Left cardiac atrium (tissue), 4 donors: ENCODE measurements at regions not wholly inside any gene's neighbourhood (a gene's known extent, or its start where the extent isn't known, plus 50 kb on each side); places are given as distances from the start of the nearest gene placed in this dataset.

Experiments
- ATAC-seq, 2 donors: fragments of 200-7000 bp; cut with Tn5 transposase; one replicate each; pipeline ENCODE4 v1.9.1; 2020; ENCODE audit warnings: mild to moderate bottlenecking in 2 of 2, moderate library complexity in 2 of 2
- DNase-seq: peaks from one replicate; pipeline ENCODE4 v3.0.0-alpha.2; 2020
- intact Hi-C, 2 donors: fragments of 100-400 bp; cut with DNase I; formaldehyde crosslinking; loops; one replicate each; pipeline versions ENCODE4 v1.14.1 to v1.15.1; 2022 to 2023
- donor health status: DM: no; HTN: yes; CAD: no.
- donor health status: DM: no; HTN: yes; CAD: no; lungs with severe emphysema.
- donor health status: DM: yes; HTN: yes; CAD: no.
- donor health status: Dilated cardiomyopathy.

- ATAC-seq (no peak), DNase-seq (no peak)
- intact Hi-C loops = no loop called here
Measured at GRCh38 chr16:51039638-51040331, 111.3 kb downstream of the SALL1 start.

- intact Hi-C loops = no loop called here
- ATAC-seq (no peak), DNase-seq (no peak)
Measured at GRCh38 chr16:51035711-51036110, 115.4 kb downstream of the SALL1 start.

- ATAC-seq (peak in 1 of 2 donors; percentile 49), DNase-seq (no peak)
- intact Hi-C loops = no loop called here
Measured at GRCh38 chr16:51035110-51035498, 116.0 kb downstream of the SALL1 start.

- DNase-seq (no peak), ATAC-seq (no peak)
- intact Hi-C loops = no loop called here
Measured at GRCh38 chr16:51034481-51035109, 116.5 kb downstream of the SALL1 start.

- ATAC-seq = no peak
- intact Hi-C loops = no loop called here
- DNase-seq = no peak
Measured at GRCh38 chr16:51031598-51031997, 119.5 kb downstream of the SALL1 start.

- no peak for DNase-seq
- no peak for ATAC-seq
Measured at GRCh38 chr16:51030516-51030915, 120.6 kb downstream of the SALL1 start.

GRCh38 chr16:51025588-51026290 lies 125.3 kb downstream of the SALL1 start:
- intact Hi-C loops = no loop called here
- ATAC-seq (no peak), DNase-seq (no peak)

More at GRCh38 chr16:51030516-51030915, 120.6 kb downstream of the SALL1 start:
- intact Hi-C loops = no loop called here

- intact Hi-C loops = no loop called here
- ATAC-seq (no peak), DNase-seq (no peak)
Measured at GRCh38 chr16:51024703-51025102, 126.4 kb downstream of the SALL1 start.

GRCh38 chr16:51022955-51023354 lies 128.1 kb downstream of the SALL1 start:
- intact Hi-C loops = no loop called here
- DNase-seq (no peak), ATAC-seq (no peak)

GRCh38 chr16:51019617-51020016 lies 131.5 kb downstream of the SALL1 start:
- ATAC-seq = no peak
- intact Hi-C loops = no loop called here
- DNase-seq = no peak

GRCh38 chr16:51017969-51018368 lies 133.1 kb downstream of the SALL1 start:
- DNase-seq (no peak), ATAC-seq (no peak)
- intact Hi-C loops = no loop called here

GRCh38 chr16:51012396-51012795 lies 138.7 kb downstream of the SALL1 start:
- intact Hi-C loops = no loop called here
- no peak for DNase-seq

GRCh38 chr16:51010817-51011216 lies 140.3 kb downstream of the SALL1 start:
- ATAC-seq (no peak), DNase-seq (no peak)
- intact Hi-C loops = no loop called here

More at GRCh38 chr16:51012396-51012795, 138.7 kb downstream of the SALL1 start:
- ATAC-seq = no peak

GRCh38 chr16:51009813-51010212 lies 141.3 kb downstream of the SALL1 start:
- ATAC-seq (no peak), DNase-seq (no peak)
- intact Hi-C loops = no loop called here

- DNase-seq (no peak), ATAC-seq (no peak)
- intact Hi-C loops = no loop called here
Measured at GRCh38 chr16:51009359-51009758, 141.7 kb downstream of the SALL1 start.

- no peak for ATAC-seq
- intact Hi-C loops = no loop called here
- no peak for DNase-seq
Measured at GRCh38 chr16:51008607-51009006, 142.5 kb downstream of the SALL1 start.

- no peak for DNase-seq
- ATAC-seq = no peak
- intact Hi-C loops = no loop called here
Measured at GRCh38 chr16:51008037-51008436, 143.0 kb downstream of the SALL1 start.

- intact Hi-C loops = no loop called here
- DNase-seq = no peak
- peak in 1 of 2 donors; percentile 53 for ATAC-seq
Measured at GRCh38 chr16:51003850-51004566, 147.1 kb downstream of the SALL1 start.

- intact Hi-C loops = no loop called here
- DNase-seq (peak; percentile 65), ATAC-seq (peak in 1 of 2 donors; percentile 71)
Measured at GRCh38 chr16:51002881-51003490, 148.1 kb downstream of the SALL1 start.
